ENCODE measurements at regions not wholly inside any gene's neighbourhood (a gene's known extent, or its start where the extent isn't known, plus 50 kb on each side); places are given as distances from the start of the nearest gene placed in this dataset.

- intact Hi-C loops (cut with micrococcal nuclease), result no loop called here
- Histone ChIP-seq H4K20me1 (ENCODE audit: control insufficient read depth, insufficient read depth, low read length, poor library complexity, severe bottlenecking) (no peaks in the 10 kb centered on the region), H3K79me2 (ENCODE audit: control insufficient read depth, insufficient read depth, low read length) (no peaks in the 10 kb centered on the region), H3K4me3 (ENCODE audit: control extremely low read depth in 1 of 5, extremely low read depth in 1 of 5, insufficient read depth in 1 of 5, low read depth in 2 of 5, low read length in 4 of 5) (no peak overlapping the region), H3K4me1 (ENCODE audit: control insufficient read depth in 2 of 2, insufficient read depth in 2 of 2, low read length in 2 of 2) (no peaks in the 10 kb centered on the region), H3K9ac (ENCODE audit: low read length) (no peak overlapping the region), H3K36me3 (replicated peaks in 1 of 2; ENCODE audit: control extremely low read depth in 1 of 2, control insufficient read depth in 1 of 2, extremely low read depth in 1 of 2, insufficient read depth in 2 of 2, low read length in 1 of 2) (no peaks in the 10 kb centered on the region), H3K27ac (ENCODE audit: low read length in 2 of 2) (no peak overlapping the region), H3K4me2 (replicated peaks; ENCODE audit: low read depth, low read length, poor library complexity, severe bottlenecking) (no peak overlapping the region), H3K9me3 (ENCODE audit: control extremely low read depth in 1 of 3, control insufficient read depth in 2 of 3, insufficient read depth in 1 of 3, low read length in 2 of 3) (peaks cover 0 to 1% (median 0%) of the 10 kb centered on the region in 3 donors), H3K27me3 (replicated peaks in 1 of 4; ENCODE audit: control extremely low read depth in 1 of 4, control insufficient read depth in 3 of 4, insufficient read depth in 4 of 4, low read length in 3 of 4) (no peaks in the 10 kb centered on the region), H2AFZ (ENCODE audit: insufficient read depth, low read depth, low read length, poor library complexity, severe bottlenecking) (no peak overlapping the region)
- no peak overlapping the region for H3K27ac Mint-ChIP-seq
- no peaks in the 10 kb centered on the region for H3K27me3 Mint-ChIP-seq
- DNase-seq (no peak), ATAC-seq (ENCODE audit: low read depth) (no peak)
- POLR2A ChIA-PET, result no interaction called here
- H3K9me3 Mint-ChIP-seq (ENCODE audit: insufficient read depth), result no peaks in the 10 kb centered on the region
- TF ChIP-seq CTCF (IDR thresholded peaks at IDR 0.05), result no peak
- TF ChIP-seq EZH2 (IDR thresholded peaks at IDR 0.05; ENCODE audit: borderline replicate concordance, insufficient read depth, low read depth, low read length, poor library complexity, severe bottlenecking), result no peak
- CTCF ChIA-PET, result no interaction called here
- WGBS (ENCODE audit: insufficient coverage), result no CpG with 5 or more reads among the region's 1 CpG
- no peaks in the 10 kb centered on the region for H3K4me1 Mint-ChIP-seq
- no peak overlapping the region for H3K4me3 Mint-ChIP-seq
Measured at GRCh38 chr9:82729991-82730589, 332.9 kb downstream of the RASEF start.

GRCh38 chr9:82732928-82733327 lies 330.0 kb downstream of the RASEF start:
- Histone ChIP-seq H3K4me1 (ENCODE audit: control insufficient read depth in 2 of 2, insufficient read depth in 2 of 2, low read length in 2 of 2) (no peaks in the 10 kb centered on the region), H4K20me1 (ENCODE audit: control insufficient read depth, insufficient read depth, low read length, poor library complexity, severe bottlenecking) (no peaks in the 10 kb centered on the region), H3K79me2 (ENCODE audit: control insufficient read depth, insufficient read depth, low read length) (no peaks in the 10 kb centered on the region), H3K9me3 (ENCODE audit: control extremely low read depth in 1 of 3, control insufficient read depth in 2 of 3, insufficient read depth in 1 of 3, low read length in 2 of 3) (peaks cover 0 to under 1% (median 0%) of the 10 kb centered on the region in 3 donors), H2AFZ (ENCODE audit: insufficient read depth, low read depth, low read length, poor library complexity, severe bottlenecking) (no peak overlapping the region), H3K36me3 (replicated peaks in 1 of 2; ENCODE audit: control extremely low read depth in 1 of 2, control insufficient read depth in 1 of 2, extremely low read depth in 1 of 2, insufficient read depth in 2 of 2, low read length in 1 of 2) (no peaks in the 10 kb centered on the region), H3K27me3 (replicated peaks in 1 of 4; ENCODE audit: control extremely low read depth in 1 of 4, control insufficient read depth in 3 of 4, insufficient read depth in 4 of 4, low read length in 3 of 4) (no peaks in the 10 kb centered on the region), H3K27ac (ENCODE audit: low read length in 2 of 2) (no peak overlapping the region), H3K4me3 (ENCODE audit: control extremely low read depth in 1 of 5, extremely low read depth in 1 of 5, insufficient read depth in 1 of 5, low read depth in 2 of 5, low read length in 4 of 5) (no peak overlapping the region), H3K4me2 (replicated peaks; ENCODE audit: low read depth, low read length, poor library complexity, severe bottlenecking) (no peak overlapping the region), H3K9ac (ENCODE audit: low read length) (no peak overlapping the region)
- WGBS (ENCODE audit: insufficient coverage), result 78% methylated on average over 2 of the region's 3 CpGs
- no peak overlapping the region for H3K4me3 Mint-ChIP-seq
- no peak for TF ChIP-seq CTCF (IDR thresholded peaks at IDR 0.05)
- TF ChIP-seq EZH2 (IDR thresholded peaks at IDR 0.05; ENCODE audit: borderline replicate concordance, insufficient read depth, low read depth, low read length, poor library complexity, severe bottlenecking), result no peak
- intact Hi-C loops (cut with micrococcal nuclease), result no loop called here
- no peaks in the 10 kb centered on the region for H3K27me3 Mint-ChIP-seq
- POLR2A ChIA-PET, result no interaction called here
- H3K27ac Mint-ChIP-seq, result no peak overlapping the region
- no peak for DNase-seq
- CTCF ChIA-PET, result no interaction called here
- no peaks in the 10 kb centered on the region for H3K9me3 Mint-ChIP-seq (ENCODE audit: insufficient read depth)
- H3K4me1 Mint-ChIP-seq, result no peaks in the 10 kb centered on the region
- no peak for ATAC-seq (ENCODE audit: low read depth)
